ENCODE measurements at regions not wholly inside any gene's neighbourhood (a gene's known extent, or its start where the extent isn't known, plus 50 kb on each side); places are given as distances from the start of the nearest gene placed in this dataset.

- H3K9me3 ChIP-seq (ENCODE audit: control insufficient read depth, low read depth, low read length): no peaks in the 10 kb centered on the region
- H3K27me3 ChIP-seq (ENCODE audit: control insufficient read depth, extremely low read depth, insufficient read depth, low read length): no peaks in the 10 kb centered on the region
- dilution Hi-C loops (cut with MboI; ENCODE audit: extremely low pct_ligation_motif_present, low sequenced_read_pairs): no loop called here
- H3K4me1 ChIP-seq (ENCODE audit: control insufficient read depth, extremely low read depth, insufficient read depth, low read length): no peaks in the 10 kb centered on the region
- H3K27ac ChIP-seq (ENCODE audit: control insufficient read depth, insufficient read depth, low read length): no peak overlapping the region
- FAIRE-seq (no peak), DNase-seq (ENCODE audit: low read depth, low spot score) (no peak)
- H4K20me1 ChIP-seq (ENCODE audit: control insufficient read depth, extremely low read depth, insufficient read depth, low read length): no peaks in the 10 kb centered on the region
- H3K4me3 ChIP-seq (ENCODE audit: control insufficient read depth in 2 of 3, extremely low read depth in 1 of 3, insufficient read depth in 2 of 3, low read depth in 1 of 3, low read length in 3 of 3): no peak overlapping the region
- no peaks in the 10 kb centered on the region for H3K9me1 ChIP-seq (ENCODE audit: control insufficient read depth, extremely low read depth, insufficient read depth, low read length)
- no peak for TF ChIP-seq EZH2 (IDR thresholded peaks at IDR 0.05; ENCODE audit: low read length)
- TF ChIP-seq CTCF (optimal IDR thresholded peaks at IDR 0.05 in 1 of 3, IDR thresholded peaks at IDR 0.05 in 1 of 3, conservative IDR thresholded peaks at IDR 0.05 in 1 of 3; ENCODE audit: extremely low read depth in 1 of 3, insufficient read depth in 2 of 3, low read length in 3 of 3): no peak
- no peaks in the 10 kb centered on the region for H3K79me2 ChIP-seq (ENCODE audit: control insufficient read depth, insufficient read depth, low read length)
- no peak overlapping the region for H2AFZ ChIP-seq (ENCODE audit: control insufficient read depth, low read length)
- H3K4me2 ChIP-seq (ENCODE audit: control insufficient read depth, extremely low read depth, insufficient read depth, low read depth, low read length): no peak overlapping the region
- no peak overlapping the region for H3K9ac ChIP-seq (ENCODE audit: control insufficient read depth, extremely low read depth, insufficient read depth, low read length)
- H3K36me3 ChIP-seq (ENCODE audit: control insufficient read depth in 2 of 2, extremely low read depth in 1 of 2, insufficient read depth in 2 of 2, low read length in 2 of 2): no peaks in the 10 kb centered on the region
These were observed 104.2 kb downstream of the TAF11L14 start for GRCh38 chr5:17738446-17738845.

- Histone ChIP-seq H3K4me1 (ENCODE audit: control insufficient read depth, extremely low read depth, insufficient read depth, low read length) (no peaks in the 10 kb centered on the region), H3K9me1 (ENCODE audit: control insufficient read depth, extremely low read depth, insufficient read depth, low read length) (no peaks in the 10 kb centered on the region), H4K20me1 (ENCODE audit: control insufficient read depth, extremely low read depth, insufficient read depth, low read length) (no peaks in the 10 kb centered on the region), H3K9ac (ENCODE audit: control insufficient read depth, extremely low read depth, insufficient read depth, low read length) (no peak overlapping the region), H3K27ac (ENCODE audit: control insufficient read depth, insufficient read depth, low read length) (no peak overlapping the region), H3K4me2 (ENCODE audit: control insufficient read depth, extremely low read depth, insufficient read depth, low read depth, low read length) (no peak overlapping the region), H3K36me3 (ENCODE audit: control insufficient read depth in 2 of 2, extremely low read depth in 1 of 2, insufficient read depth in 2 of 2, low read length in 2 of 2) (no peaks in the 10 kb centered on the region), H3K4me3 (ENCODE audit: control insufficient read depth in 2 of 3, extremely low read depth in 1 of 3, insufficient read depth in 2 of 3, low read depth in 1 of 3, low read length in 3 of 3) (no peak overlapping the region), H3K27me3 (ENCODE audit: control insufficient read depth, extremely low read depth, insufficient read depth, low read length) (no peaks in the 10 kb centered on the region), H3K9me3 (ENCODE audit: control insufficient read depth, low read depth, low read length) (no peaks in the 10 kb centered on the region), H3K79me2 (ENCODE audit: control insufficient read depth, insufficient read depth, low read length) (no peaks in the 10 kb centered on the region), H2AFZ (ENCODE audit: control insufficient read depth, low read length) (peak overlapping the region; percentile 6)
- dilution Hi-C loops (cut with MboI; ENCODE audit: extremely low pct_ligation_motif_present, low sequenced_read_pairs): no loop called here
- TF ChIP-seq EZH2 (IDR thresholded peaks at IDR 0.05; ENCODE audit: low read length) (no peak), CTCF (optimal IDR thresholded peaks at IDR 0.05 in 1 of 3, IDR thresholded peaks at IDR 0.05 in 1 of 3, conservative IDR thresholded peaks at IDR 0.05 in 1 of 3; ENCODE audit: extremely low read depth in 1 of 3, insufficient read depth in 2 of 3, low read length in 3 of 3) (no peak)
- no peak for DNase-seq (ENCODE audit: low read depth, low spot score)
- FAIRE-seq: no peak
These were observed 109.5 kb downstream of the TAF11L14 start for GRCh38 chr5:17743580-17744435.
